ENCODE measurements at regions not wholly inside any gene's neighbourhood (a gene's known extent, or its start where the extent isn't known, plus 50 kb on each side); places are given as distances from the start of the nearest gene placed in this dataset.

GRCh38 chr9:87389936-87390335, 107.7 kb upstream of the DAPK1 start:
- DNase-seq (no peak), ATAC-seq (no peak)
- peaks cover 0 to 14% (median 0%) of the 10 kb centered on the region in 7 donors for H3K27me3 ChIP-seq
- WGBS, 2 donors = 74 to 78% methylated on average over 3 of the region's 3 CpGs
- intact Hi-C loops (cut with DNase I) = no loop called here
- H3K9me3 ChIP-seq = peaks cover 0 to 2% (median 0%) of the 10 kb centered on the region in 11 donors
- H3K36me3 ChIP-seq = no peaks in the 10 kb centered on the region
- no peaks in the 10 kb centered on the region for H3K4me1 ChIP-seq
- no peak overlapping the region for H3K4me3 ChIP-seq
- no peak overlapping the region for H3K27ac ChIP-seq
- TF ChIP-seq CTCF (IDR thresholded peaks at IDR 0.05) = no peak

DNA sequence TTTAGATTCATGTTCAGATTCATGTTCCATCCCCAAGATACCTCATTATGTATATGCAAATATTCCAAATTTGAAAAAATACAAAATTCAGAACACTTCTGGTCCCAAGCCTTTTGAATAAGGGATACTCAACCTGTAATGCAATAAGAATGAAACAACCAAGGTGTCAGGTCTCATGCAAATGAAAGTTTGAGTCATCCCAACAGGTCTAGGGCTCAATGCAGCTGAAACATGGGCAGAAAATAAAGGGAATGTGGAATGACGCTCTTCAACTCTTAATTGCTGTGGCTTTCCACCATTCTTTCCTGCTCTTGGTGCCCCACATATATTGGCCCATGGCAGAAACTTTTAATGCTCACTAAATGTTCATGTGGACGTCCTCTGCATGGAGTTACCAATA, 107.3 kb upstream of the DAPK1 start:
- H3K27me3 ChIP-seq = peaks cover 0 to 14% (median 0%) of the 10 kb centered on the region in 7 donors
- 67 to 88% methylated on average over 2 of the region's 2 CpGs for WGBS, 2 donors
- TF ChIP-seq CTCF (IDR thresholded peaks at IDR 0.05) = no peak
- no peak for ATAC-seq
- H3K36me3 ChIP-seq = no peaks in the 10 kb centered on the region
- H3K4me1 ChIP-seq = no peaks in the 10 kb centered on the region
- no peak overlapping the region for H3K4me3 ChIP-seq
- intact Hi-C loops (cut with DNase I) = no loop called here
- DNase-seq = no peak
- peaks cover 0 to 2% (median 0%) of the 10 kb centered on the region in 11 donors for H3K9me3 ChIP-seq
- H3K27ac ChIP-seq = no peak overlapping the region

- Histone ChIP-seq H3K27ac (no peak overlapping the region), H3K4me1 (no peaks in the 10 kb centered on the region), H3K36me3 (no peaks in the 10 kb centered on the region), H3K4me3 (no peak overlapping the region), H3K9me3 (peaks cover 0 to 2% (median 0%) of the 10 kb centered on the region in 11 donors), H3K27me3 (peaks cover 0 to 14% (median 0%) of the 10 kb centered on the region in 7 donors)
- no peak for TF ChIP-seq CTCF (IDR thresholded peaks at IDR 0.05)
- WGBS, 2 donors = 75 to 85% methylated on average over 2 of the region's 2 CpGs
- ATAC-seq (no peak), DNase-seq (no peak)
- intact Hi-C loops (cut with DNase I) = no loop called here
Measured at GRCh38 chr9:87392086-87392485, 105.6 kb upstream of the DAPK1 start.

- Histone ChIP-seq H3K27ac (no peak overlapping the region), H3K9me3 (peaks cover 0 to 2% (median 0%) of the 10 kb centered on the region in 11 donors), H3K4me1 (no peaks in the 10 kb centered on the region), H3K27me3 (peaks cover 0 to 10% (median 0%) of the 10 kb centered on the region in 7 donors), H3K4me3 (no peak overlapping the region), H3K36me3 (no peaks in the 10 kb centered on the region)
- DNase-seq = no peak
- intact Hi-C loops (cut with DNase I) = no loop called here
- ATAC-seq = no peak
- TF ChIP-seq CTCF (IDR thresholded peaks at IDR 0.05) = no peak
- WGBS, 2 donors = 88 to 89% methylated on average over 4 of the region's 4 CpGs
Measured at GRCh38 chr9:87393706-87394230, 103.9 kb upstream of the DAPK1 start.
